Calu3 (cell line): ENCODE measurements at regions not wholly inside any gene's neighbourhood (a gene's known extent, or its start where the extent isn't known, plus 50 kb on each side); places are given as distances from the start of the nearest gene placed in this dataset.

Experiments used
- BruUV-seq: library from RNA; stranded (reverse); fragments of 400-500 nt; replicated peaks from 2 replicates; lab custom pipeline; 2021; lab: Mats Ljungman, UMichigan
- CTCF ChIA-PET: fragments of 300-600 bp; sonication (Branson Sonifier 250); formaldehyde crosslinking; loops from one replicate; lab custom pipeline; 2022; ENCODE audit warnings: antibody characterized with exemption; lab: Charles Lee
- DNase-seq: peaks from one replicate; pipeline ENCODE4 v3.0.0; 2022
- H3K27ac Mint-ChIP-seq: one replicate; pipeline ENCODE4 v1.8.0; 2022; ENCODE audit warnings: mixed read lengths; ENCODE audit not compliant: unreplicated experiment
- H3K27me3 Mint-ChIP-seq: one replicate; pipeline ENCODE4 v1.8.0; 2022; ENCODE audit warnings: mixed read lengths; ENCODE audit not compliant: unreplicated experiment
- H3K36me3 Mint-ChIP-seq: one replicate; pipeline ENCODE4 v1.8.0; 2022; ENCODE audit warnings: mild to moderate bottlenecking, moderate library complexity, mixed read lengths; ENCODE audit not compliant: insufficient read depth, unreplicated experiment
- H3K4me1 Mint-ChIP-seq: one replicate; pipeline ENCODE4 v1.8.0; 2022; ENCODE audit warnings: mild to moderate bottlenecking, low read depth, mixed read lengths; ENCODE audit not compliant: unreplicated experiment
- H3K4me3 Mint-ChIP-seq: one replicate; pipeline ENCODE4 v1.8.0; 2022; ENCODE audit warnings: mild to moderate bottlenecking, low read depth, moderate library complexity, mixed read lengths; ENCODE audit not compliant: unreplicated experiment
- H3K9me3 Mint-ChIP-seq: one replicate; pipeline ENCODE4 v1.8.0; 2022; ENCODE audit warnings: low read depth, mixed read lengths; ENCODE audit not compliant: unreplicated experiment
- CTCF ChIP-seq: fragments of 200-600 bp; IDR thresholded peaks from one replicate; pipeline ENCODE4 v1.8.0; 2022; ENCODE audit warnings: antibody characterized with exemption; ENCODE audit not compliant: unreplicated experiment
- intact Hi-C: fragments of 100-400 bp; cut with micrococcal nuclease; formaldehyde crosslinking; loops from one replicate; pipeline ENCODE4 v1.10.0; 2022; ENCODE audit not compliant: unreplicated experiment

- CTCF ChIA-PET, result no interaction called here
- intact Hi-C loops, result no loop called here
Measured at GRCh38 chr14:39566795-39567194, 134.6 kb upstream of the FBXO33 start.

GRCh38 chr14:39563361-39563760, 131.1 kb upstream of the FBXO33 start:
- H3K27me3 Mint-ChIP-seq, result no peaks in the 10 kb centered on the region
- BruUV-seq, result no TSS peak
- no peak for TF ChIP-seq CTCF
- H3K4me1 Mint-ChIP-seq, result no peaks in the 10 kb centered on the region
- intact Hi-C loops, result no loop called here
- no peak overlapping the region for H3K4me3 Mint-ChIP-seq
- no peaks in the 10 kb centered on the region for H3K36me3 Mint-ChIP-seq
- CTCF ChIA-PET, result no interaction called here
- H3K27ac Mint-ChIP-seq, result no peak overlapping the region
- peaks cover 8% of the 10 kb centered on the region for H3K9me3 Mint-ChIP-seq
- no peak for DNase-seq

More at GRCh38 chr14:39566795-39567194, 134.6 kb upstream of the FBXO33 start:
- H3K9me3 Mint-ChIP-seq, result peaks cover 3% of the 10 kb centered on the region
- H3K36me3 Mint-ChIP-seq, result no peaks in the 10 kb centered on the region
- TF ChIP-seq CTCF, result no peak
- H3K4me1 Mint-ChIP-seq, result no peaks in the 10 kb centered on the region
- no TSS peak for BruUV-seq
- no peaks in the 10 kb centered on the region for H3K27me3 Mint-ChIP-seq
- no peak overlapping the region for H3K27ac Mint-ChIP-seq
- H3K4me3 Mint-ChIP-seq, result no peak overlapping the region
- no peak for DNase-seq

GRCh38 chr14:39562175-39562574, 129.9 kb upstream of the FBXO33 start:
- no peaks in the 10 kb centered on the region for H3K27me3 Mint-ChIP-seq
- no peak for TF ChIP-seq CTCF
- no TSS peak for BruUV-seq
- no peaks in the 10 kb centered on the region for H3K4me1 Mint-ChIP-seq
- H3K36me3 Mint-ChIP-seq, result no peaks in the 10 kb centered on the region
- no peak overlapping the region for H3K27ac Mint-ChIP-seq
- intact Hi-C loops, result no loop called here
- DNase-seq, result no peak
- H3K4me3 Mint-ChIP-seq, result no peak overlapping the region
- peaks cover 8% of the 10 kb centered on the region for H3K9me3 Mint-ChIP-seq
- CTCF ChIA-PET, result no interaction called here

GRCh38 chr14:39558525-39558924, 126.3 kb upstream of the FBXO33 start:
- H3K27ac Mint-ChIP-seq, result no peak overlapping the region
- no peak for TF ChIP-seq CTCF
- intact Hi-C loops, result no loop called here
- BruUV-seq, result no TSS peak
- no peaks in the 10 kb centered on the region for H3K36me3 Mint-ChIP-seq
- peaks cover 9% of the 10 kb centered on the region for H3K9me3 Mint-ChIP-seq
- DNase-seq, result no peak
- no peaks in the 10 kb centered on the region for H3K4me1 Mint-ChIP-seq
- no peak overlapping the region for H3K4me3 Mint-ChIP-seq
- CTCF ChIA-PET, result no interaction called here
- H3K27me3 Mint-ChIP-seq, result no peaks in the 10 kb centered on the region
